HG03442 (cell line): ENCODE measurements at regions not wholly inside any gene's neighbourhood (a gene's known extent, or its start where the extent isn't known, plus 50 kb on each side); places are given as distances from the start of the nearest gene placed in this dataset.
A peak's percentile ranks its signal among the peaks of the same experiment; 100 is the strongest.

Source experiments
- ATAC-seq: cut with Tn5 transposase; IDR thresholded peaks from one replicate; pipeline ENCODE4 v1.9.1; 2021; ENCODE audit warnings: mild to moderate bottlenecking, moderate library complexity; ENCODE audit not compliant: unreplicated experiment

- ATAC-seq, result no peak
Observed at GRCh38 chr12:91394903-91395302, 212.3 kb upstream of the DCN start.

- ATAC-seq, result no peak
Observed at GRCh38 chr12:91388573-91388972, 206.0 kb upstream of the DCN start.

- no peak for ATAC-seq
Observed at GRCh38 chr12:91387461-91388134, 205.0 kb upstream of the DCN start.

DNA sequence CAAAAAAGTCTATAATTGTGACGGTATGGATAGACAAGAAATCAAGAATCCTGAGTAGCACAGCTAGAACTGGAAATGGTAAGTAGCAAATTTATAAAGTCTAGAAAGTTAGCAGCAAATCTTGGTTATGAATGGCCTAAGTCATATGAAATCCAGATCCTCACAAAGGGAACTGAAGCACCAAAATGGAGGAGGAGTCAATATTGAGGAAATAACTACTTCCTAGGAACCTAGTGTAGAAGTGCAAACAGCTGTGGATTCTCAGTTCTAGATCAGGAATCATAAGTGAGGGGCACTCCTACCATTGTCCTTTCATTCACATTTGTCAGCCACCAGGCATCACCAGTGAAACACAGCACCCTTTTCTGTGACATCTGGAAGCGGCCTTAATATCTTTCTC is 202.2 kb upstream of the DCN start:
- ATAC-seq, result no peak

DNA sequence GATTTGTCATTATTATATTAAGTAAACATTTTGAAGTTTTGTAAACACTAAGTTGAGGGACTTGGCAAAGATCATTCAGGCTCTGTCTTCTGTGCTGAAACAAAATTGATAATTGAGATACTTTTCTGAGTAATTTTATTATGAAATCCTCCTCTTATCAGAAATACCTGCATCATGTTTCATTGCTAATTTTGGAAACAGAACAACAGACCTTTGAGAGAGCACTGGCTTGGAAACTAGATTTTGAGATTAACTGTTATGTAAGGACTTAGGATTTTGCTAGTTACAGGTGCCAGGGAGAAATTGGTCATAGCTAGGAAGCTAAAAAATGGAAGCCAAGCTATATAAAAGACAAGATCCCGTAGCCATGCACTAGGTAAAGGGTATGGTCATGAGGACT is 201.7 kb upstream of the DCN start:
- ATAC-seq, result no peak

DNA sequence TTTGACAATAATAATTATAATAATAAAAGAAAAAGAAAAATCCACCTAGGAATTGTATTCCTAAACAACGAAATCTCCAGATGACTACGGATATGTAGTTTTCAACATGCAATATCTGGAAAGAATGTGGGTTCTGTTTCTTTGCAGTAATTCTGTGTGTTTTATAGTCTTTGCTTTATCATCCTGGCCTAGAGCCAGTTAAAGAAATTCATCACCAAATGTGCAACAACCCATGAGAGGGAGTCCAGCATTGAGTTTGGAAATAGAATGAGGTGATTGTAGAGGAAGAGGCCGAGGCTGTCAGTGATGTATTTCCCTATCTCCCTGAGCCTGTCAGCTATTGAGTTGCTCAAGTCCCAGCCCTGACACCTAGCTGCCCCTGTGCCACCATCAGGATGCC is 200.5 kb upstream of the DCN start:
- no peak for ATAC-seq

DNA sequence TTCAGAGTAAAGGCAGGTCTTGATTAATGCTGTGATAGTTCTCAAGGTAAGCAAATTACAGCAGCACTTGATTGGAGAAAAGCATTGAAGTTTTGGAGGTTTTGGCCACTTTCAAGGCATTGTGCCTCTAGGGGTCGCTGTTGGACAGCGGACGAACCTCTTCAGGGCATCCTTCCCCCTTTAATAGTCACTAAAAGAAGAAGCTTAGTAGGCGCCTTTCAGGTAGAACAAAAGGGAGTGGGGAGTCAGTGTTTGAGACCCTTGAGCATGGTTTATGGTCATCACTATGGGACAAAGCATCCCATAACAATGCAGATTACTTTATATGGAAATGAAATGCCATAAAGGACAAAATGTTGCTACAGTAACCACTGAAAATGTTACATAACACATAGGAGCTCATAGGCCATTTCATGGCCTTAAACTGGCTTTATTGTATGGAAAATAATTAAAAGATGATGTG is 199.5 kb upstream of the DCN start:
- ATAC-seq, result peak; percentile 64

- peak; percentile 78 for ATAC-seq
Observed at GRCh38 chr12:91381309-91381804, 198.7 kb upstream of the DCN start.

GRCh38 chr12:91380631-91381030 is 198.0 kb upstream of the DCN start:
- no peak for ATAC-seq

- no peak for ATAC-seq
Observed at GRCh38 chr12:91379051-91379775, 196.6 kb upstream of the DCN start.

GRCh38 chr12:91377436-91377835 is 194.8 kb upstream of the DCN start:
- ATAC-seq, result no peak

- no peak for ATAC-seq
Observed at GRCh38 chr12:91373086-91373485, 190.5 kb upstream of the DCN start.

- no peak for ATAC-seq
Observed at GRCh38 chr12:91370086-91370868, 187.7 kb upstream of the DCN start.

GRCh38 chr12:91368613-91369012 is 186.0 kb upstream of the DCN start:
- ATAC-seq, result no peak

- no peak for ATAC-seq
Observed at GRCh38 chr12:91367234-91367849, 184.7 kb upstream of the DCN start.

- no peak for ATAC-seq
Observed at GRCh38 chr12:91364471-91365184, 182.0 kb upstream of the DCN start.

GRCh38 chr12:91361864-91362263 is 179.2 kb upstream of the DCN start:
- ATAC-seq, result no peak

GRCh38 chr12:91357381-91357780 is 174.8 kb upstream of the DCN start:
- ATAC-seq, result no peak

DNA sequence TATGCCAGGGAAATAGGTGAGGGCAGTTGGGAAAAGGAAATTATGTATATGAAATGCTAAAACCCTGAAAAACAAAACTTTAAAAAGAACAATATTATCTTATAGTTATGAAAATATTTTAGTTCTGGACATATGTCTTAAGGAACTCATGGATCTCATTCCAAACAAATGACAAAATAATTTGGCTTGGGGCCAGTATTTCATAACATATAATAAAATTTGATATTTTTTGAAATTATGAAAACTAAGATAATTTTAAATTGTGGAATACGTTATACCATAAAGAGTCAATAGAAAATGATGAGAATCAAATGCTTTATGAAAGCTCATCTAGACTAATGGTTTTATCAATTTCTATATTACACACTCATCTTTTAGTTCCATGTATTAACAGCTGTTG is 173.8 kb upstream of the DCN start:
- ATAC-seq, result no peak

DNA sequence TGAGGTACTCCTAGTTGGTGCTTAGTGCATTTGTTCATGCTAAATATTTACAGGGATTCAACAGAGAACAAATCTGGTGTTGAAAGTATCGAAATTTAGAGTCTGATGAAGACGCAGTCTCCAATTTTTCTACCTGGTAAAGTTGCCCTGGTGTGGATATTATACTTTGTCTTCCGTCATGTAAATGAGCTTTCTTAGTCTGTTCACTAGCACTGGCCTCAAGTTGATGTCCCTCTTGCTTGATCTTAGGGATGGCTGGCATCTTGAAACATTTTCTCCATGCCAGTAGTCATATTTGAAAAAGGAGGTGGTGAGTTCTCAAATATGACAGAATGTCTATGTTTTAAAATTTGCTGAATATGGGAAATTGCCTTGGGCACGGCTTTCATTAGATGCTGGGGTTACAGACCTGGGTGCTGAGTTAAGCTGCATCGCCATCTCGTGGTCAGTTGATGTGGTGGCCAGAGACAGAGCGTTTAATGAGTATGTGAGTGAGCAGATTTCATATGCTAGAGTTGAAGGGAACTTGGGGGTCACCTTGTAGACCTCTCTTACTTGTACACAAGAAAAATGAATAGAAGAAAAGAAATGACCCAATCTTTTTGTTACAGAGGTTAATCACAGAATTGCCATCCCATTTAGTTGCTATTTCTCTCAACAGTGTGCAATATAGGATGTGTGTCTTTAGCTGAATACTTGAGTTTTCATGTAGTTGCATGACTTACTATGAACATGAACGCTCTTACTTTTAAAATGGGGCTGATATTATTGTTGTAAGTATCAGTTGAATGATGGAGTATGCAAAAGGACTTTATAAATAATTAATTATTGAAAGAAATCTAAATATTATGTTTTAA is 172.8 kb upstream of the DCN start:
- ATAC-seq, result peak; percentile 97
